AG09319 (cell line): ENCODE measurements at regions not wholly inside any gene's neighbourhood (a gene's known extent, or its start where the extent isn't known, plus 50 kb on each side); places are given as distances from the start of the nearest gene placed in this dataset.

ENCODE experiments used
- DNase-seq: peaks from one replicate; pipeline ENCODE4 v3.0.0-alpha.2; 2010; ENCODE audit warnings: low read depth; ENCODE audit errors: extremely low read depth
- TF ChIP-seq, protein P1 (sequence below): IDR thresholded peaks from 2 replicates; pipeline ENCODE4 v1.5.1; 2011; ENCODE audit warnings: low read depth, mild to moderate bottlenecking, inconsistent platforms, low read length, moderate library complexity

GRCh38 chr5:56739990-56740389, 75.4 kb upstream of the MAP3K1 start:
- TF ChIP-seq, protein P1, sequence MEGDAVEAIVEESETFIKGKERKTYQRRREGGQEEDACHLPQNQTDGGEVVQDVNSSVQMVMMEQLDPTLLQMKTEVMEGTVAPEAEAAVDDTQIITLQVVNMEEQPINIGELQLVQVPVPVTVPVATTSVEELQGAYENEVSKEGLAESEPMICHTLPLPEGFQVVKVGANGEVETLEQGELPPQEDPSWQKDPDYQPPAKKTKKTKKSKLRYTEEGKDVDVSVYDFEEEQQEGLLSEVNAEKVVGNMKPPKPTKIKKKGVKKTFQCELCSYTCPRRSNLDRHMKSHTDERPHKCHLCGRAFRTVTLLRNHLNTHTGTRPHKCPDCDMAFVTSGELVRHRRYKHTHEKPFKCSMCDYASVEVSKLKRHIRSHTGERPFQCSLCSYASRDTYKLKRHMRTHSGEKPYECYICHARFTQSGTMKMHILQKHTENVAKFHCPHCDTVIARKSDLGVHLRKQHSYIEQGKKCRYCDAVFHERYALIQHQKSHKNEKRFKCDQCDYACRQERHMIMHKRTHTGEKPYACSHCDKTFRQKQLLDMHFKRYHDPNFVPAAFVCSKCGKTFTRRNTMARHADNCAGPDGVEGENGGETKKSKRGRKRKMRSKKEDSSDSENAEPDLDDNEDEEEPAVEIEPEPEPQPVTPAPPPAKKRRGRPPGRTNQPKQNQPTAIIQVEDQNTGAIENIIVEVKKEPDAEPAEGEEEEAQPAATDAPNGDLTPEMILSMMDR = no peak
- DNase-seq = no peak

- TF ChIP-seq, protein P1 = no peak
- DNase-seq = no peak
Measured at GRCh38 chr5:56737951-56738606, 77.3 kb upstream of the MAP3K1 start.

GRCh38 chr5:56737002-56737621, 78.2 kb upstream of the MAP3K1 start:
- DNase-seq = no peak
- TF ChIP-seq, protein P1 = no peak

GRCh38 chr5:56735849-56736641, 79.3 kb upstream of the MAP3K1 start:
- TF ChIP-seq, protein P1 = no peak
- no peak for DNase-seq

- DNase-seq = no peak
- TF ChIP-seq, protein P1 = no peak
Measured at GRCh38 chr5:56734091-56734694, 81.2 kb upstream of the MAP3K1 start.

DNA sequence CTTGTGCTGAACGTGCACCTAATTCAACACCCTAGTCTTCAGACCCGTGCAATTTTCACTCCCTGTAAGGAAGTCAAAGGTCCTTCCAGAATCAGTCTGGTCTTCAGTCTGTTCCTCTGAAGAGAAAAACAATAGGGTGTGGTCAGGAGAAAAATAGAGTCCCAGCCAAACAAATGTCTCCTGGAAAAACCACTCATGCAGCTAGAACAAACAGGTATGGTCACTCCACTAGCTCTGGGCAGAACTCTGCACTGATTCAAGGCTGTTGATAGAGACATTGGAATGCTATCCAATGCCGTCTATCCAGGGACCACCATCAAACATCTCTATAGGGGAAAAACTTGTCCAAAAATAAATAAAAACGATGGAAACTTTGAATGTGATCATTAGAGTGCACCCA, 81.8 kb upstream of the MAP3K1 start:
- DNase-seq = no peak

More for the DNA sequence above, 81.8 kb upstream of the MAP3K1 start:
- TF ChIP-seq, protein P1 = no peak
